ENCODE measurements at regions not wholly inside any gene's neighbourhood (a gene's known extent, or its start where the extent isn't known, plus 50 kb on each side); places are given as distances from the start of the nearest gene placed in this dataset.
"Not testable (repeated sequence)": the region's sequence is repeated elsewhere in the genome, so short reads cannot be mapped to it uniquely, and the experiment has no call there.

DNA sequence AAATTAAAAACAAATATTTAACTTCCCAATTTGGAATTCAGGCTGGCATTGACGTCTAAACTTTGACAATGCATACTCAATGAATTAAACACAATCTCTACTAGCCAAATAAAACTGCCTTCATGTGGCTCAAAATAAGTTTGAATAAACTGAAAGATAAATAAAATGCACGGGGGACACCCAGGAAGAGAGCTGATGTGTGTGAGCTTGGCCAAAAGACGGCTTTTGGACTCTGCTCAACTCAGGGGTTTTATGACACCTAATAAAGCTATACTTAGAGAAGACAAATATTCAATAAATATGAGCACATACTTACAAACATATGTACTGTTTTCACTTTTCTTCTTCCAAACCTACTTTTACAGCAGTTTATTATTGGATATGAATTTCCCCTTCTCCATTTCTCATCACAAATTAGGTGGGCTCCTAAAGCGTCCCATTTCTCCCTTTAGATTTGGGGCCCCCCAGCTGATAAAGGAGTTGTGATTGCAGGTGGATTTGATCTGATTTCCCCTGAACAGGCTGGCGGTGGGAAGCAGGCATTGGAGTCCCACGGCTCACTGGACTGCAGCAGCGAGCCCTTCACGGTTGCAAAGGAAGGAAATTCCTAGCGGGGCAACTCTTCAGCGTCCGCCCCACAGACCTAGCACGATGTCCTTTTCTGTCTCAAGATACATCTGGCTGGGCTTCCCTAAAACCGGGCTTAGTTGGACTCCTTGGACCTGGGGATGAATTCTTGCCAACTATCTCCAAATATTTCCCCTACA, 79.6 kb downstream of the INSIG1 start:
- no peak for DNase-seq (ENCODE audit: low read depth, low spot score)

- DNase-seq (ENCODE audit: low read depth, low spot score), result no peak
Measured at GRCh38 chr7:155377838-155378579, 79.9 kb upstream of the EN2 start.

GRCh38 chr7:155378580-155378934, 79.4 kb upstream of the EN2 start:
- DNase-seq (ENCODE audit: low read depth, low spot score), result no peak

DNA sequence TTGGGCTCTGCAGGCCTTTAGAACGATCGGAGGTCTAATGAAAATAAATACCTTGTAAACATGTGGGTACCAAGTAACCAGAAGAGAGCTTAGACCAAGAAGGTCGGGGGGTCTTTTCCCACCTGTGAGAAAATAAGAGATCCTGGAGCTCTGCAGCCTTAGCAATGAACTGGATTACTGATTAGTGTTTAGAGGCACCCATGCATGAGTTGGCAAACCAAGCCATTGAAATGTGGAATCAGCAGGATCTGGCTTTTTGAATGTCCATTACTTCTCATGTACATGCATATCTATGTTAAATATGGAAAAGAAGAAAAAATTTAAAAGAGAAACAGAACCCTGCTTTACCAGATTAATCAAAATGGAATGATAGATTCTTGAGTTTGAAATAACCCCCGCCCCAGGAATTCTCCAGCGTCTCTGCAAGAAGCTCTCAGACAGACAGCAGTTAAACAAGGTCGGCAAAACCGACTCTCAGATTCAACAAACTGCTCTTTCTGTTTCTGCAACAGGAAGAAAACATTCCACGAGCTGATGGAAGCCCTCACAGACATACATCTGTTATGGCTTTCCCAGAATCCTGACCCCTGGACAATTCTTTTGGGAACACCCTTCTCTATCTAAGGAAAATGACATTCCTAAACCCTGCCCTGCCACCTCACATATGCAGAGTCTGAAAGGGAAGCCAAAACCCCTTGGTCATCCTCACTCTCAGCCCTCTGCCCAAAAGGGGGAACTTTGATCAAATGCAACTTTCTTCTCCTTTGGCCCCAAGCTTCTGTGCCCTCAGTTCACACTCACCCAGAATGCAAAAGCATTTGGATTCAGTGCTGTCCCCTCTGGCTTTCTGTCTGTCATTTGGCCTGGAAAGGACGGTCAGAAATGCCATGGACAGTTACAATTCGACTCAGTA, 78.7 kb upstream of the EN2 start:
- DNase-seq (ENCODE audit: low read depth, low spot score), result no peak

DNA sequence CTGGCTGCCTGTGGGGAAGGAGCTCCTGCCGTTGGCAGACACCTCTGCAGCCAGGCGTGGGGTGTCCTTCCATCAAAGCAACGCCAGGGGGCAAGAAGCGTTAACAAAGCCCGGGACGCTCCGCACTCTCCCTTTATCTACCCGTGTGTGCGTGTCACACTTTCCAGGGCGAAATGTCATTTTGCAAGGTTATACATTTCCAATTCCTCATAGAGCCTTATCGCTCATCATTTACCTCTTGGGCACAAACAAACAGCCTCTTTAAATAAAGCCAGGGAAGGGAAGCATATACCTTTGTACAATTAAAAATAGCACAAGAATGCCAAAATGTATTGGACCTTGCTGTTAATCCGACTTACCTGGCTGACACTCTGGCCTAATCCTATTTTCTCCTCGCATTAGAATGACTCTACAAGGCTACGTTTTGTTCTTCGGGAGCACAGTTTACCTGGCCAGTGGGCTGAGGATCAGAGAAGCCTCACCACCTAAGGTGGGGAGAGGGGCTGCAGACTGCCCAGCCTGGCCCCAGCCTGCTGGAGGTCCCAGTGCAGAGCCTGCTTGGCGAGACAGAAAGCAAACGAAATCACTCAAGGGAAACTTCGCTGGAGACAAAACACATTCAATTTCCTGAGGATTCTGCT, 77.6 kb upstream of the EN2 start:
- DNase-seq (ENCODE audit: low read depth, low spot score), result peak; percentile 30

GRCh38 chr7:155380976-155381851, 76.7 kb upstream of the EN2 start:
- no peak for DNase-seq (ENCODE audit: low read depth, low spot score)

DNA sequence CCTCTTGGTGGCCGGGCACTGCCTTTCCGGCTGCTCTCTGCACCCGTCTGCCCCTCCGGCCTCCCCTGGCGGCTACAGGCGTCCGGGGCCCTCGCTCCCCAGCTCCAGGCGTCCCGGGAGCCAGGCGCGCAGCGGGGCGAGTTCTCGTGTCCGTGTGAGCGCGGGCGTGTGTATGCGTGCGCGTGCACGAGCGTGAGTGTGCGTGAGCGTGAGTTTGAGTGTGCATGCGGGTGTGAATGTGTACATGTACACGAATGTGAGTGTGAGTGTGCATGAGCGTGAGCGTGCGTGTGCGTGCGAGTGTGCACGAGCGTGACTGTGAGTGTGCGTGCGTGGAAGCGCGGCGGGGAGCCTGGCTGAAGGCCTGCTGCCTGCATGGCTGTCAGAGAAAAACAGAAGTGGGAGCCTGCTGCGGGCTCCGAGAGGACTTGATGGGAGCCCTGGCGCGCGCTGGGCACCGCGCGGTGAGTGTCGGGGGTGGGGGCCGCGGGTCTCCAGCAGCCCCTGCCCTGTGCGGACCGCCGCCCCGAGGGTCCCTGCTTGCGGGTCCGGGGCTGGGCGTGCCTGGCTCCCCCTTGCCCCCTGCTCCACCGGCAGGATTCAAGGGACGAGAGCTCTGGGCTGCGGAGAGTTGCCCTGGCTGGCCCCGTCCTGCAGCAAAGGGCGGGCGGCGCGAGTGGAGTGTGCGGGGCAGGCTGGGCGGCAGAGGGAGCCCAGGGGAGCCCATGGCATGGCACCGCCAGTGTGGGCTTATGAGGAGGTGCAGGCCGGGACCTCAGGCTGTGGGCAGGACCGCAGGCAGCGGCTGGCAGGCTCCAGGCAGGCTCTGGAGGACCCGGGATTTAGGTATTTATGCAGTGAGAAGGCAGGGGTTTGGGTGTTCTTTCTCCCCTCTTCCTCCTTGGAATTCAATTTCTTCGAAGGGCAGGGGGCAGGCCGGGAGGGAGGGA, 75.8 kb upstream of the EN2 start:
- DNase-seq (ENCODE audit: low read depth, low spot score), result no peak

DNA sequence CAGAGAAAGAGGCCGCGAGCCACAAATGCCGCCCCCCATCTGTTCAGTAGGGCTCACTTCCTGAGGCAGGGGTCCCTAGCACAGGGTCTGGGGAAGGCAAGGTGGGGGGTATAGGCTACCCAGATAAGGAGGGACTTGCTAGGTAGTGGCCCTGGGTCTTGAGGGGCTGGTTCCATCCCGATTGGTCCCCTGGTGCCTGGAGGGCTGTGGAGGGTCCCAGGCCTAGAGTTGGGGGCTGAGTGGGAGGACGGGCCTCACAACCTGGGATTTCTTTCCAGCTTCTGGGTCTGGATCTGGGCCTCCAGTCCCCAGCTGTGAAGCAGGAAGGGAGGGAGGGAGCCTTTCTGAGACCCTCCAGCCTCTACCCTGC, 75.1 kb upstream of the EN2 start:
- no peak for DNase-seq (ENCODE audit: low read depth, low spot score)

DNA sequence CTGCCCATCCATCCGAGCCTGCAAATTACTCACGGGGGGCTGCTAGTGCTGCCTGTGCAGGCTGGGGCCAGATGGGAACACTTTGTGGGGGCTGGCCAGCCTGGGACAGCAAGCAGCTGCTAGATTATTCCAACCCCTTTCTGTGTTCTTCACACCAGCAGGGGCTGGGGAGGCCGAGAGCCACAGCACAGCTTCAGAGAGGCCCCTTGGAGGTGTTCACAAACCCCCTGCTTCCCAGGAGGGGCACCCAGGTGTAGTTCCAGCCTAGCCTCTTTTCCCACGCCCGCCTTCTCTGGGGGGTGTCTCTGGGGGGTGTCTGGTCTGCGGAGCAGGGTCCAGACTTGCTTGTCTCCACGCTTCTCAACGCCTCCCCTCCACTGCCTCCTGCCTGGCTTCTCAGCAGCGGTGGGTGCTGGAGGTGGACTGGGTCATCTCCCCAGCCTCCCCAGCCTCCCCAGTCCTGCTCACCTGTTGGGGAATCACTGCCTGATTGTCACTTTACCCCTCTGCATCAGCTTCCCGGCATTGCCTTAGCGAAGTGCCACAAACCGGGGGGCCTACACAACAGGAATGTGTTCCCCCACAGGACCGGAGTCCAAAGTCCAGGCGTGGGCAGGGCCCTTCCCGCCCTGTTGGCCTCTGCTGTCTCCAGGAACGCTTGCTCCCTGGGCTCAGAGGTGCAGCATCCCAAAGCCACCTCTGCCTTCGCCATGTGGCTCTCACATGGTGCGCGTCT, 74.0 kb upstream of the EN2 start:
- no peak for DNase-seq (ENCODE audit: low read depth, low spot score)

- DNase-seq (ENCODE audit: low read depth, low spot score), result no peak
Measured at GRCh38 chr7:155384751-155385150, 73.2 kb upstream of the EN2 start.

DNA sequence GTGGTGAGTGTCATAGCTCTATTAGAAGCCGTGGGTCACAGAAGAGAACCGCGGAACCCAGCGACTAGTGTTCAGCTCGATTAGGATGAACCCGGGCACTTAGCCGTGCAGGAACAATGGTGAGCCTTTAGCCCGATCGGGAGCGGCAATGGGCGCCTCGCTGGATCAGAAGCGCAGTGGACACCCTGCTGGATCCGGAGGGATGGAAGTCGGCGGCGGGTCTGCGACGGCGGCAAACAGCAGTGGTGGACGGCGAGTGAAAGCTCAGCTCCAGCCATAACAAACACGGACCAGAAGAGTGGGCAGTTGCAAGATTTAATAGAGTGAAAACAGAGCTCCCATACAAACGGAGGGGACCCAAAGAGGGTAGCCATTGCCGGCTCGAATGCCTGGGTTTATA, 72.7 kb upstream of the EN2 start:
- DNase-seq (ENCODE audit: low read depth, low spot score), result not testable (repeated sequence)

DNA sequence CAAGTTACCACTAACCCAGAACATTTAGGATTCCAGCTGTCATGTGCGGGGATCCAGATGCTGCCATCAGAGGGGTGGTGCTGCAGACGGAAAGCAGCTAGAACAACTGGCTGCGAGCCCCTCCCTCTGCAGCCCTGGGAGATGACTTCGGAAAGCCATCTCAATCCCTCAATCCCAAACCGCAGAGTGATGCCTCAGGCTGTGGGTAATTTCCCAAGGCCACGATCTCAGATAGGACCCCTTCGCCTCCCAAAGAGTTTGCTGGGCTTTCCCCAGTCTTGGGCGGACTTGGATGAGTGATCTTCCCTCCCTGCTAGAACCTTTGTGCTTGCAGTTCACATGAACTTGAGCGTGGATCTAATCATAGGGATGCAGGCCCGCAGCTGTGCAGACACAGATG, 71.3 kb upstream of the EN2 start:
- DNase-seq (ENCODE audit: low read depth, low spot score), result no peak

GRCh38 chr7:155387066-155387620, 70.8 kb upstream of the EN2 start:
- no peak for DNase-seq (ENCODE audit: low read depth, low spot score)

DNA sequence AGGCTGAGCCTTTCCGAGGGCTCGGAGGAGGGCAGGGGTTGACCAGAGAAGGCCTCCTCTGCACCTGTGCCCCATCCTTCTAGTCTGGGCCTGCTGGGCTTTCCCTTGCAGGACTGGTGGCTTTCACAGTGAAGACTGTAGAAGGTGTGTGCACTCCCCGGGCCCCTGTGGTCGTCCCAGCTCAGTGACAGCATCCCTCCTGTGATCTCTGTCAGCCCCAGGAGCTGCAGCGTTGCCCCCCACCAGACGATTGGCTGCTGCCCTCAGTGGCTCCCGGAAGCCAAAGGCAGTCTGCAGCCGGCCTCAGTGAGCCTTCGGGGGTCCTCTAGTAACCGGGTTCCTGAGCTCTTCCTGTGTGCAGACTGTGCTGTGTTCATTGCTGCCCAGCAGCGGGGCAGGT, 69.4 kb upstream of the EN2 start:
- no peak for DNase-seq (ENCODE audit: low read depth, low spot score)

DNA sequence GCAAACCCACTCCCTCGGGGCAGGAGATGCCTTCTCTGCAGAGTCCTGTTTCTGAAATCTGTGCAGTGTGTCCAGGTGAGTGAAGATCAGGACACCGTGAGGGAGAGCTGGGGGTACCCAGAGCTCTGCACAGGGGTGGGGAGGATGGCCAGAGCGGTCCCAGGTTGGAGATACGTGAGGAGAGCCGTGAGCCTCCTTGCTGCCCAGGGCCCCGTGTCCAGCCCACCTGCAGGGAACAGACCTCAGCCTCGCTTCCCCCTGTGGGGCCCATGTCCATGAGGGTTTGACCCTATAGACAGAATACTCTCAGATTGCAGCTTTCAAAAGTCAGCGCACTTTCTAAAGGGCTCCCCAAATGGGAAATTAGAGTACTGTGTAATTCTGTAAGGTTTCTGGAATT, 66.5 kb upstream of the EN2 start:
- DNase-seq (ENCODE audit: low read depth, low spot score), result no peak

- DNase-seq (ENCODE audit: low read depth, low spot score), result no peak
Measured at GRCh38 chr7:155392726-155393570, 65.0 kb upstream of the EN2 start.

GRCh38 chr7:155394413-155394812, 63.5 kb upstream of the EN2 start:
- DNase-seq (ENCODE audit: low read depth, low spot score), result no peak
